Natural killer cell (primary cell): ENCODE measurements at regions not wholly inside any gene's neighbourhood (a gene's known extent, or its start where the extent isn't known, plus 50 kb on each side); places are given as distances from the start of the nearest gene placed in this dataset.
A peak's percentile ranks its signal among the peaks of the same experiment; 100 is the strongest.

Experiments
- ATAC-seq, 3 donors: fragments of 150-1000 bp in 2 of 3; fragments of 200-7000 bp in 1 of 3; cut with Tn5 transposase; 1 replicate in 1 of 3; 2 replicates in 2 of 3; pipeline ENCODE4 v1.10.0; 2021; ENCODE audit warnings: mild to moderate bottlenecking in 2 of 3, moderate library complexity in 2 of 3
- DNase-seq, 2 donors: peaks; one replicate each; pipeline versions ENCODE4 v3.0.0 to v3.0.0-alpha.2; 2013 to 2021; ENCODE audit warnings: mixed read lengths in 1 of 2
- H3K27ac ChIP-seq: one replicate; pipeline ENCODE4 v1.5.1; 2013; ENCODE audit warnings: mild to moderate bottlenecking, low read length
- H3K27me3 ChIP-seq: one replicate; pipeline ENCODE4 v1.6.1; 2013; ENCODE audit warnings: low read length; ENCODE audit not compliant: control insufficient read depth, insufficient read depth
- H3K36me3 ChIP-seq: one replicate; pipeline ENCODE4 v1.6.1; 2013; ENCODE audit warnings: low read length; ENCODE audit not compliant: control insufficient read depth, insufficient read depth
- H3K4me1 ChIP-seq: one replicate; pipeline ENCODE4 v1.6.1; 2013; ENCODE audit warnings: low read length; ENCODE audit not compliant: control insufficient read depth, insufficient read depth
- H3K4me3 ChIP-seq: one replicate; pipeline ENCODE4 v1.5.1; 2013; ENCODE audit warnings: low read length
- H3K9me3 ChIP-seq: one replicate; pipeline ENCODE4 v1.6.1; 2013; ENCODE audit warnings: low read length; ENCODE audit not compliant: control insufficient read depth, insufficient read depth
- H3K27ac Mint-ChIP-seq, 2 donors: one replicate each; pipeline ENCODE4 v1.8.0; 2022; ENCODE audit warnings: mild to moderate bottlenecking in 2 of 2, mixed read lengths in 2 of 2, moderate library complexity in 1 of 2
- H3K27me3 Mint-ChIP-seq, 2 donors: one replicate each; pipeline ENCODE4 v1.8.0; 2022; ENCODE audit warnings: low read depth in 2 of 2, mixed read lengths in 2 of 2
- H3K36me3 Mint-ChIP-seq: one replicate; pipeline ENCODE4 v1.8.0; 2022; ENCODE audit warnings: mixed read lengths
- H3K4me1 Mint-ChIP-seq, 2 donors: one replicate each; pipeline ENCODE4 v1.8.0; 2022; ENCODE audit warnings: mixed read lengths in 2 of 2
- H3K4me3 Mint-ChIP-seq: one replicate; pipeline ENCODE4 v1.8.0; 2022; ENCODE audit warnings: mild to moderate bottlenecking, moderate library complexity, mixed read lengths
- H3K9me3 Mint-ChIP-seq, 2 donors: one replicate each; pipeline ENCODE4 v1.8.0; 2022; ENCODE audit warnings: mixed read lengths in 2 of 2
- CTCF ChIP-seq: fragments of 200-600 bp; IDR thresholded peaks from one replicate; pipeline ENCODE4 v1.8.0; 2022; ENCODE audit warnings: antibody characterized with exemption
- whole genome bisulfite sequencing: methylation state at CpG from one replicate; pipeline ENCODE4 v1.1.7; 2013; ENCODE audit warnings: missing lambda C conversion rate; ENCODE audit not compliant: insufficient coverage; 5-methylcytosine and 5-hydroxymethylcytosine counted together
- intact Hi-C: fragments of 100-400 bp; cut with micrococcal nuclease; formaldehyde crosslinking; loops from one replicate; pipeline ENCODE4 v1.14.2; 2022

GRCh38 chr11:128196235-128196634, 391.1 kb downstream of the ETS1 start:
- intact Hi-C loops: no loop called here
- Mint-ChIP-seq H3K36me3 (no peaks in the 10 kb centered on the region), H3K27ac (peak overlapping the region; percentile 2 to 38), H3K27me3 (no peaks in the 10 kb centered on the region), H3K4me1 (peaks cover 67 to 75% of the 10 kb centered on the region in 2 donors), H3K4me3 (no peak overlapping the region), H3K9me3 (no peaks in the 10 kb centered on the region)
- Histone ChIP-seq H3K27ac (no peak overlapping the region), H3K27me3 (no peaks in the 10 kb centered on the region), H3K9me3 (no peaks in the 10 kb centered on the region), H3K4me1 (peaks cover 33% of the 10 kb centered on the region), H3K4me3 (no peak overlapping the region), H3K36me3 (no peaks in the 10 kb centered on the region)
- TF ChIP-seq CTCF: no peak
- ATAC-seq (no peak), DNase-seq (no peak)

GRCh38 chr11:128195756-128196155, 391.6 kb downstream of the ETS1 start:
- H3K9me3 ChIP-seq: no peaks in the 10 kb centered on the region
- H3K36me3 ChIP-seq: no peaks in the 10 kb centered on the region
- TF ChIP-seq CTCF: no peak
- Mint-ChIP-seq H3K27ac (peak overlapping the region; percentile 74 to 76), H3K36me3 (no peaks in the 10 kb centered on the region), H3K9me3 (no peaks in the 10 kb centered on the region), H3K4me1 (peaks cover 67 to 75% of the 10 kb centered on the region in 2 donors), H3K4me3 (no peak overlapping the region), H3K27me3 (no peaks in the 10 kb centered on the region)
- no peak for ATAC-seq
- no peak for DNase-seq
- peaks cover 33% of the 10 kb centered on the region for H3K4me1 ChIP-seq
- intact Hi-C loops: loop anchor here (1.0 kb wide), 1 partner anchor 435 kb away; no protein-coding TSS in a partner anchor
- H3K27me3 ChIP-seq: no peaks in the 10 kb centered on the region
- H3K27ac ChIP-seq: no peak overlapping the region
- no CpG with 5 or more reads among the region's 1 CpG for WGBS
- H3K4me3 ChIP-seq: no peak overlapping the region

GRCh38 chr11:128195057-128195751, 392.2 kb downstream of the ETS1 start:
- H3K36me3 Mint-ChIP-seq: no peaks in the 10 kb centered on the region
- no peak for TF ChIP-seq CTCF
- WGBS: 30% methylated on average over 3 of the region's 6 CpGs
- ATAC-seq: peak; percentile 60 to 70 (median 61)
- H3K27me3 ChIP-seq: no peaks in the 10 kb centered on the region
- no peak overlapping the region for H3K4me3 ChIP-seq
- H3K4me1 Mint-ChIP-seq: peaks cover 67 to 75% of the 10 kb centered on the region in 2 donors
- intact Hi-C loops: loop anchor here (1.0 kb wide), 1 partner anchor 435 kb away; no protein-coding TSS in a partner anchor
- H3K27me3 Mint-ChIP-seq: no peaks in the 10 kb centered on the region
- H3K4me3 Mint-ChIP-seq: peak overlapping the region; percentile 67
- H3K27ac Mint-ChIP-seq: peak overlapping the region; percentile 74 to 76
- no peak overlapping the region for H3K27ac ChIP-seq
- H3K4me1 ChIP-seq: peaks cover 33% of the 10 kb centered on the region
- H3K9me3 Mint-ChIP-seq: no peaks in the 10 kb centered on the region
- no peaks in the 10 kb centered on the region for H3K9me3 ChIP-seq
- H3K36me3 ChIP-seq: no peaks in the 10 kb centered on the region
- DNase-seq: peak in 1 of 2 donors; percentile 83

- peaks cover 64 to 74% of the 10 kb centered on the region in 2 donors for H3K4me1 Mint-ChIP-seq
- Histone ChIP-seq H3K27ac (no peak overlapping the region), H3K36me3 (no peaks in the 10 kb centered on the region), H3K27me3 (no peaks in the 10 kb centered on the region), H3K4me1 (peaks cover 36% of the 10 kb centered on the region), H3K9me3 (no peaks in the 10 kb centered on the region), H3K4me3 (no peak overlapping the region)
- no peaks in the 10 kb centered on the region for H3K36me3 Mint-ChIP-seq
- H3K27ac Mint-ChIP-seq: peak overlapping the region; percentile 74 to 76
- H3K4me3 Mint-ChIP-seq: peak overlapping the region; percentile 7
- TF ChIP-seq CTCF: no peak
- ATAC-seq: no peak
- no peaks in the 10 kb centered on the region for H3K27me3 Mint-ChIP-seq
- no peak for DNase-seq
- H3K9me3 Mint-ChIP-seq: no peaks in the 10 kb centered on the region
- intact Hi-C loops: loop anchor here (5.0 kb wide), 2 partner anchors 108 to 323 kb away; no protein-coding TSS in a partner anchor
Measured at GRCh38 chr11:128194216-128194615, 393.1 kb downstream of the ETS1 start.
